ENCODE measurements at regions not wholly inside any gene's neighbourhood (a gene's known extent, or its start where the extent isn't known, plus 50 kb on each side); places are given as distances from the start of the nearest gene placed in this dataset.

DNA sequence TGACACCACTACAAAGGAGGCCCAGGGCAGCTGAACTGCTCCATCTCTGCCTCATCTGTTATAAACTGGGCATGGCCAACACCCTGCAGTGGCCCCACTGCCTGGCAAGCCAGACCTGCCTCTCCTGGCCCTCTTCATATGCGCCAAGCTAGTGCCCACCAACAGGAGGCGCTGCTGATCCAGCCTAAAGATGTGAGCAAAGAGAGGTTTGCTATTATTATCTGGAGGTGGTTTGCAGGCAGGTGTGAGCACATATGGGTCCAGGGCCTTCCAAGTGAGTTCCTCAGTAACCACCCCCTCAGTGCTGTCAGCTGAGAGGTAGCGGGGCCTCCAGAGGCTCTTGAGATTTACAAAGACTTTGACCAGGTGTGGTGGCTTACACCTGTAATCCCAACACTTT is 232.2 kb downstream of the SYK start:
- H3K9me3 ChIP-seq = no peaks in the 10 kb centered on the region
- WGBS, 3 donors = 92 to 95% (median 93%) methylated on average over 3 of the region's 3 CpGs
- H3K4me1 ChIP-seq (ENCODE audit: insufficient read depth) = peaks cover 15% of the 10 kb centered on the region
- intact Hi-C loops (cut with DNase I) = loop anchor here in 3 of 4 donors (1.0 to 10.0 kb wide), 2 partner anchors 47 to 391 kb away; partner anchors contain the start of gene NFIL3 (in 2 of the 3)
- no peak overlapping the region for H3K27ac ChIP-seq
- TF ChIP-seq POLR2A (IDR thresholded peaks at IDR 0.05) (no peak), EP300 (IDR thresholded peaks at IDR 0.05) (no peak)
- TF ChIP-seq, protein P1, sequence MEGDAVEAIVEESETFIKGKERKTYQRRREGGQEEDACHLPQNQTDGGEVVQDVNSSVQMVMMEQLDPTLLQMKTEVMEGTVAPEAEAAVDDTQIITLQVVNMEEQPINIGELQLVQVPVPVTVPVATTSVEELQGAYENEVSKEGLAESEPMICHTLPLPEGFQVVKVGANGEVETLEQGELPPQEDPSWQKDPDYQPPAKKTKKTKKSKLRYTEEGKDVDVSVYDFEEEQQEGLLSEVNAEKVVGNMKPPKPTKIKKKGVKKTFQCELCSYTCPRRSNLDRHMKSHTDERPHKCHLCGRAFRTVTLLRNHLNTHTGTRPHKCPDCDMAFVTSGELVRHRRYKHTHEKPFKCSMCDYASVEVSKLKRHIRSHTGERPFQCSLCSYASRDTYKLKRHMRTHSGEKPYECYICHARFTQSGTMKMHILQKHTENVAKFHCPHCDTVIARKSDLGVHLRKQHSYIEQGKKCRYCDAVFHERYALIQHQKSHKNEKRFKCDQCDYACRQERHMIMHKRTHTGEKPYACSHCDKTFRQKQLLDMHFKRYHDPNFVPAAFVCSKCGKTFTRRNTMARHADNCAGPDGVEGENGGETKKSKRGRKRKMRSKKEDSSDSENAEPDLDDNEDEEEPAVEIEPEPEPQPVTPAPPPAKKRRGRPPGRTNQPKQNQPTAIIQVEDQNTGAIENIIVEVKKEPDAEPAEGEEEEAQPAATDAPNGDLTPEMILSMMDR (IDR thresholded peaks at IDR 0.05) = no peak
- no peak for DNase-seq
- H3K36me3 ChIP-seq = no peaks in the 10 kb centered on the region
- no peak overlapping the region for H3K4me3 ChIP-seq
- no peaks in the 10 kb centered on the region for H3K27me3 ChIP-seq

DNA sequence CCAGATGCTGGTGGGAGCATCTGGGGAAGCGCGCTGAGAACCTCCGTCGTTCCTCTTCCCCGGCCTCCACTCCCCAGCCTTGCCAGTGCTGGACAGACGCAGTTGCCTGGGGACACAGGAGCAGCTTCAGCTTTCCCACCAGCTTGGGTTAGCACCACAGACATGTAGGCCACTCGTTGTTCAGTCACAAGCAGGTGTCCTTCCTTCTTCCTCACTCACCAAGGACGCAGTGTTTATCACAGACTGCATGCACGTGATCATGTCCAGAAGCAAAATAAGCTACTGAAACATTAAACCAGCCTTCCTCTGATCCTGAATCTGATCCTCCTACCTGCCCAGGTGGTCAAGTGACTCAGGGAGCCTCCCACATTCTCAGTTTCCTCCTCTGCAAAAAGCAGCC is 232.9 kb downstream of the SYK start:
- WGBS, 3 donors = 76 to 83% (median 81%) methylated on average over 9 of the region's 9 CpGs
- TF ChIP-seq EP300 (IDR thresholded peaks at IDR 0.05) (no peak), POLR2A (IDR thresholded peaks at IDR 0.05) (no peak)
- TF ChIP-seq, protein P1 (IDR thresholded peaks at IDR 0.05) = no peak
- Histone ChIP-seq H3K36me3 (no peaks in the 10 kb centered on the region), H3K4me1 (ENCODE audit: insufficient read depth) (peaks cover 18% of the 10 kb centered on the region), H3K27me3 (no peaks in the 10 kb centered on the region), H3K4me3 (no peak overlapping the region), H3K9me3 (no peaks in the 10 kb centered on the region), H3K27ac (no peak overlapping the region)
- DNase-seq = no peak
- intact Hi-C loops (cut with DNase I) = loop anchor here in 3 of 4 donors (1.0 to 10.0 kb wide), 2 partner anchors 48 to 390 kb away; partner anchors contain the start of gene NFIL3 (in 2 of the 3)

DNA sequence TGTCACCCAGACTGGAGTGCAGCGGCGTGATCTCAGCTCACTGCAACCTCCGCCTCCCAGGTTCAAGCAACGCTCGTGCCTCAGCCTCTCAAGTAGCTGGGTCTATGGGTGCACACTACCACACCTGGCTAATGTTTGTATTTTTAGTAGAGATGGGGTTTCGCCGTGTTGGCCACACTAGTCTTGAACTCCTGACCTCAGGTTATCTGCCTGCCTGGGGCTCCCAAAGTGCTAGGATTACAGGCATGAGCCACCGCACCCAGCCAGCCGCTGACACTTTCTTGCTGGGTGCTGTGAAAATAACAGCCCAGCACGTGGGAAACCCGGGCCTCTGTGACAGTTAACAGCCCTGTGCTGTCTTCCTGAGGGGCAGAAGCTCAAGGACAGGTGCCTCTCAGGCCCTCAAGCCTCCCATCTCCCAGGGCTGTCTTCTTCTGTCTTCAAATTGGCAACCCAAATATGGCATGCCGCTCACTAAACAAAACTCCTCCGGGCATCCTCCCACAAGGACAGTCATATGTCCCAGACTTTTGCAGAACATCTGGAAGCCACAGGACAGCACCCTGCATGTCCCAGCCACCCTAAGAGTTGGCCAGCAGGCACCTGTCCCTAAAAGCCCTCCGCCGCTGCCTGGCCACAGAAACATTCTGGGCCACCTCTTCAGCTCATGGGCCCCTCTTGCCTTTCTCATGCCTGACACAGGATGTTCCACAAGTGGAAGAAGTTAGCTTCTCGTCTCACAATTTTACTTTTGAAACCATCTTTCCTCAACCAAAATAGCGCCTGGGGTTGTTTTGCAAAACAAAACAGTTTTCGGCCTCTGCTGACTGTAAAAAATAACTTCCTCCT is 233.6 kb downstream of the SYK start:
- Histone ChIP-seq H3K9me3 (no peaks in the 10 kb centered on the region), H3K27me3 (no peaks in the 10 kb centered on the region), H3K27ac (no peak overlapping the region), H3K36me3 (no peaks in the 10 kb centered on the region), H3K4me1 (ENCODE audit: insufficient read depth) (peaks cover 18% of the 10 kb centered on the region), H3K4me3 (no peak overlapping the region)
- WGBS, 3 donors = 73 to 81% (median 80%) methylated on average over 18 of the region's 18 CpGs
- intact Hi-C loops (cut with DNase I) = loop anchor here (1.0 to 10.0 kb wide), 4 partner anchors 49 to 397 kb away; partner anchors contain the start of gene NFIL3 (in 2 of the 4)
- TF ChIP-seq, protein P1 (IDR thresholded peaks at IDR 0.05) = no peak
- TF ChIP-seq EP300 (IDR thresholded peaks at IDR 0.05) (no peak), POLR2A (IDR thresholded peaks at IDR 0.05) (no peak)
- DNase-seq = no peak

DNA sequence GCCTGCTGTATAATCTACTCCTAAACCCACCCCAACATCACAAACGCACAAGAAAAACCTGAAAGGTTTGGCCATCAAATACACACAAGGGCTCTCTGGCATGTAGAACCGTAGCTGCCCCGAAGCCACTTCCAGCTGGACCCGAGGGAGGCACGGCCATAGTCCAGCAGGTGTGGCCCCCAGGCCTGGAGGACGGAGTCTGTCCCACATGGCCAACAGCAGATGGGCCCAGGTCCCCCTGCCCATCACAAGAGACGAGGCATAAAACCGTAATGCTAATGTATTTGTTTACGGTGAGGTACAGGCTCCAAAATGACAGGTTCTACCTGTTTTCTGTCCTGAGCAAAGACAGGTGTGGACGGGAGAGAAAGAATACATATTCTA is 234.2 kb downstream of the SYK start:
- no peak for DNase-seq
- intact Hi-C loops (cut with DNase I) = loop anchor here (5.0 to 10.0 kb wide), 3 partner anchors 389 to 396 kb away; partner anchors contain the start of gene NFIL3 (in 2 of the 4)

More for the DNA sequence above, 234.2 kb downstream of the SYK start:
- 85 to 92% (median 89%) methylated on average over 10 of the region's 10 CpGs for WGBS, 3 donors
- Histone ChIP-seq H3K27me3 (no peaks in the 10 kb centered on the region), H3K4me3 (no peak overlapping the region), H3K27ac (no peak overlapping the region), H3K9me3 (no peaks in the 10 kb centered on the region), H3K4me1 (ENCODE audit: insufficient read depth) (peaks cover 18% of the 10 kb centered on the region), H3K36me3 (no peaks in the 10 kb centered on the region)
- TF ChIP-seq EP300 (IDR thresholded peaks at IDR 0.05) (no peak), POLR2A (IDR thresholded peaks at IDR 0.05) (no peak)
- TF ChIP-seq, protein P1 (IDR thresholded peaks at IDR 0.05) = no peak

Data from ovary (tissue), 7 donors.